Nephron progenitor cell (in vitro differentiated cells): ENCODE measurements at regions not wholly inside any gene's neighbourhood (a gene's known extent, or its start where the extent isn't known, plus 50 kb on each side); places are given as distances from the start of the nearest gene placed in this dataset.

Experiments
- DNase-seq: peaks from one replicate; pipeline ENCODE4 v3.0.0; 2021
- H3K27ac Mint-ChIP-seq: 2 replicates; pipeline ENCODE4 v1.8.0; 2021; ENCODE audit warnings: mild to moderate bottlenecking, moderate library complexity, mixed read lengths
- H3K27me3 Mint-ChIP-seq: 2 replicates; pipeline ENCODE4 v1.8.0; 2021; ENCODE audit warnings: mild to moderate bottlenecking, low read depth, mixed read lengths; ENCODE audit not compliant: poor library complexity
- H3K36me3 Mint-ChIP-seq: 2 replicates; pipeline ENCODE4 v1.8.0; 2021; ENCODE audit warnings: low read depth, mixed read lengths
- H3K4me1 Mint-ChIP-seq: 2 replicates; pipeline ENCODE4 v1.8.0; 2021; ENCODE audit warnings: mixed read lengths
- H3K4me3 Mint-ChIP-seq: 2 replicates; pipeline ENCODE4 v1.8.0; 2021; ENCODE audit warnings: mild to moderate bottlenecking, moderate library complexity, mixed read lengths
- H3K9me3 Mint-ChIP-seq: 2 replicates; pipeline ENCODE4 v1.8.0; 2021; ENCODE audit warnings: mild to moderate bottlenecking, moderate library complexity, mixed read lengths
- CTCF ChIP-seq: fragments of 200-600 bp; sonication (generic); IDR thresholded peaks from 2 replicates; pipeline ENCODE4 v1.5.0; 2021; ENCODE audit warnings: antibody characterized with exemption

- H3K36me3 Mint-ChIP-seq = no peaks in the 10 kb centered on the region
- H3K4me1 Mint-ChIP-seq = peaks cover 16% of the 10 kb centered on the region
- no peak for TF ChIP-seq CTCF
- no peak overlapping the region for H3K4me3 Mint-ChIP-seq
- H3K27me3 Mint-ChIP-seq = no peaks in the 10 kb centered on the region
- H3K27ac Mint-ChIP-seq = peak overlapping the region; percentile 68
- no peak for DNase-seq
- no peaks in the 10 kb centered on the region for H3K9me3 Mint-ChIP-seq
Measured at GRCh38 chr11:33622186-33622585, 78.4 kb downstream of the C11orf91 start.

- Mint-ChIP-seq H3K4me3 (no peak overlapping the region), H3K9me3 (no peaks in the 10 kb centered on the region), H3K36me3 (no peaks in the 10 kb centered on the region), H3K27ac (no peak overlapping the region), H3K27me3 (peaks cover 3% of the 10 kb centered on the region), H3K4me1 (peaks cover 16% of the 10 kb centered on the region)
- no peak for TF ChIP-seq CTCF
- DNase-seq = no peak
Measured at GRCh38 chr11:33620423-33621171, 80.0 kb downstream of the C11orf91 start.

- Mint-ChIP-seq H3K27me3 (peaks cover 3% of the 10 kb centered on the region), H3K9me3 (no peaks in the 10 kb centered on the region), H3K4me1 (peaks cover 16% of the 10 kb centered on the region), H3K27ac (no peak overlapping the region), H3K4me3 (no peak overlapping the region), H3K36me3 (no peaks in the 10 kb centered on the region)
- no peak for TF ChIP-seq CTCF
- no peak for DNase-seq
Measured at GRCh38 chr11:33618956-33619355, 81.7 kb downstream of the C11orf91 start.

- Mint-ChIP-seq H3K9me3 (no peaks in the 10 kb centered on the region), H3K27ac (no peak overlapping the region), H3K4me1 (peaks cover 16% of the 10 kb centered on the region), H3K27me3 (peaks cover 4% of the 10 kb centered on the region), H3K36me3 (peaks cover under 1% of the 10 kb centered on the region), H3K4me3 (no peak overlapping the region)
- DNase-seq = no peak
- no peak for TF ChIP-seq CTCF
Measured at GRCh38 chr11:33618351-33618710, 82.3 kb downstream of the C11orf91 start.

- peaks cover 6% of the 10 kb centered on the region for H3K36me3 Mint-ChIP-seq
- no peak overlapping the region for H3K27ac Mint-ChIP-seq
- no peak overlapping the region for H3K4me3 Mint-ChIP-seq
- TF ChIP-seq CTCF = no peak
- peaks cover 6% of the 10 kb centered on the region for H3K27me3 Mint-ChIP-seq
- peaks cover 16% of the 10 kb centered on the region for H3K4me1 Mint-ChIP-seq
- no peaks in the 10 kb centered on the region for H3K9me3 Mint-ChIP-seq
- no peak for DNase-seq
Measured at GRCh38 chr11:33617672-33618350, 82.8 kb downstream of the C11orf91 start.

GRCh38 chr11:33616552-33616951, 84.1 kb downstream of the C11orf91 start:
- Mint-ChIP-seq H3K4me3 (no peak overlapping the region), H3K27ac (no peak overlapping the region), H3K9me3 (no peaks in the 10 kb centered on the region), H3K27me3 (peaks cover 6% of the 10 kb centered on the region), H3K4me1 (peaks cover 4% of the 10 kb centered on the region), H3K36me3 (peaks cover 9% of the 10 kb centered on the region)
- DNase-seq = no peak
- TF ChIP-seq CTCF = no peak
